Suprapubic skin (tissue), 3 donors: ENCODE measurements at regions not wholly inside any gene's neighbourhood (a gene's known extent, or its start where the extent isn't known, plus 50 kb on each side); places are given as distances from the start of the nearest gene placed in this dataset.

Experiments
- EP300 ChIP-seq: sonication (generic); formaldehyde crosslinking; IDR thresholded peaks from one replicate; pipeline ENCODE4 v1.6.1; 2017; ENCODE audit warnings: antibody characterized with exemption
- TF ChIP-seq, protein P1 (sequence below), 2 donors: fragments of 200-600 bp in 1 of 2; fragments of 450-650 bp in 1 of 2; sonication (generic) in 1 of 2; IDR thresholded peaks; one replicate each; pipeline ENCODE4 v1.5.1; 2016 to 2019; ENCODE audit warnings: antibody characterized with exemption in 2 of 2, mild to moderate bottlenecking in 1 of 2, moderate library complexity in 1 of 2

DNA sequence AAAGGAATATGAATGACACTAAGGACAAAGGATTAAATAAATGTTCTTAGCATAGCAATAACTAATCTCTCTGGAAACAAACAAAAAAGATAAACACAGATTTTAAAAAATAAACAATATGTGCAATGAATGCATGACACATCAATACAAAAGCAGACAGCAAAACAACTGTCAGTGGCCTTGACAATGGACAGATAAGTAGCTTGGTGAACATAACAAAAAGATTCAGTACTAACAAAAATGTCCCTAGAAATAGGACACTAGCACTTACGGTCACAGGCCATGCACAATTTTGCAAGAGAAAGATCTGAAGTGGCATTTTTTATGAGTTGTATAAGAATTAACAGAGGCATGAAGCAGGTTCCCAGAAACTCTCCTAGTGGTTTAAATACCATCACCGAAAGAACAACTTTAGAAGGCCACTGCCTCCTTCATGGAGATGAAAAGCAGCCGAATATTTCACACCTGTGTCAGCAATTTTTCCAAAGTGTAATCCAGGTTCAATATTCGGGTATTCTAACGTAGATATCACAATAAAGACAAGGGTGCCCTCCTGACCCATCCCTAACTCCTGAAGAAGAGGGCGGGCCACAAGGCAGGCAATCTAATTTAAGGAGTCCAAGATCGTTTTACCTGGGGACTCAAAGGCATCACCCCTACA, 231.3 kb upstream of the MKLN1 start:
- TF ChIP-seq, protein P1, sequence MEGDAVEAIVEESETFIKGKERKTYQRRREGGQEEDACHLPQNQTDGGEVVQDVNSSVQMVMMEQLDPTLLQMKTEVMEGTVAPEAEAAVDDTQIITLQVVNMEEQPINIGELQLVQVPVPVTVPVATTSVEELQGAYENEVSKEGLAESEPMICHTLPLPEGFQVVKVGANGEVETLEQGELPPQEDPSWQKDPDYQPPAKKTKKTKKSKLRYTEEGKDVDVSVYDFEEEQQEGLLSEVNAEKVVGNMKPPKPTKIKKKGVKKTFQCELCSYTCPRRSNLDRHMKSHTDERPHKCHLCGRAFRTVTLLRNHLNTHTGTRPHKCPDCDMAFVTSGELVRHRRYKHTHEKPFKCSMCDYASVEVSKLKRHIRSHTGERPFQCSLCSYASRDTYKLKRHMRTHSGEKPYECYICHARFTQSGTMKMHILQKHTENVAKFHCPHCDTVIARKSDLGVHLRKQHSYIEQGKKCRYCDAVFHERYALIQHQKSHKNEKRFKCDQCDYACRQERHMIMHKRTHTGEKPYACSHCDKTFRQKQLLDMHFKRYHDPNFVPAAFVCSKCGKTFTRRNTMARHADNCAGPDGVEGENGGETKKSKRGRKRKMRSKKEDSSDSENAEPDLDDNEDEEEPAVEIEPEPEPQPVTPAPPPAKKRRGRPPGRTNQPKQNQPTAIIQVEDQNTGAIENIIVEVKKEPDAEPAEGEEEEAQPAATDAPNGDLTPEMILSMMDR (IDR thresholded peaks at IDR 0.05): no peak
- no peak for TF ChIP-seq EP300
